ENCODE measurements at regions not wholly inside any gene's neighbourhood (a gene's known extent, or its start where the extent isn't known, plus 50 kb on each side); places are given as distances from the start of the nearest gene placed in this dataset.

DNA sequence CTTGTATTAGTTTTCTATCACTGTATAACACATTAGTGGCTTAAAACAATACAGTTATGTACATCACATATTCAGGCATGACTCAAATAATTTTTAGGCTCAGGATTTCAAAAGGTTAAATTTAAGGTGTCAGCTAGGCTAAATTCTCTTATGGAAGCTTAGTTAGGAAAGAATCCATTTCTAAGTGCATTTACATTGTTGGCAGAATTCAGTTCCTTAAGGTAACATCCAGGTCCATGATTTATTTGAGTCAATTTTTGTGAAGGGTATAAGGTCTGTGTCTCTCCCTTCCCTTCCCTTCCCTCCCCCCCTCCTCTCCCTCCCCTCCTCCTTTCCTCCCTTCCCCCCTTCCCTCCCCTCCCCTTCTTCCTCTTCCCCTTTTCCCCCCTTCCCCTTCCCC lies 399.0 kb upstream of the CNTN5 start:
- H3K4me1 Mint-ChIP-seq = peaks cover 0 to 7% (median 0%) of the 10 kb centered on the region in 4 donors
- peaks cover 8 to 29% (median 14%) of the 10 kb centered on the region in 7 donors for H3K9me3 Mint-ChIP-seq
- Histone ChIP-seq H3K9me3 (ENCODE audit: control insufficient read depth in 2 of 2, low read length in 2 of 2) (peaks cover 9 to 10% of the 10 kb centered on the region in 2 experiments), H3K27me3 (ENCODE audit: control insufficient read depth, insufficient read depth, low read length) (no peaks in the 10 kb centered on the region), H3K36me3 (ENCODE audit: control insufficient read depth, insufficient read depth, low read length) (no peaks in the 10 kb centered on the region), H3K4me3 (ENCODE audit: low read depth, low read length) (no peak overlapping the region), H3K27ac (ENCODE audit: insufficient read depth, low read length, poor library complexity, severe bottlenecking) (no peak overlapping the region), H3K4me1 (ENCODE audit: control insufficient read depth, insufficient read depth, low read length, poor library complexity, severe bottlenecking) (no peaks in the 10 kb centered on the region)
- no peaks in the 10 kb centered on the region for H3K27me3 Mint-ChIP-seq
- ATAC-seq (ENCODE audit: low read depth in 2 of 2) (no peak), DNase-seq (no peak)
- H3K36me3 Mint-ChIP-seq = no peaks in the 10 kb centered on the region
- H3K27ac Mint-ChIP-seq = no peak overlapping the region
- H3K4me3 Mint-ChIP-seq = no peak overlapping the region

GRCh38 chr11:98625526-98625925 lies 395.2 kb upstream of the CNTN5 start:
- no peak overlapping the region for H3K27ac ChIP-seq (ENCODE audit: insufficient read depth, low read length, poor library complexity, severe bottlenecking)
- Mint-ChIP-seq H3K9me3 (peaks cover 0 to 20% (median 9%) of the 10 kb centered on the region in 7 donors), H3K36me3 (no peaks in the 10 kb centered on the region), H3K4me3 (no peak overlapping the region), H3K27ac (no peak overlapping the region), H3K4me1 (no peaks in the 10 kb centered on the region), H3K27me3 (no peaks in the 10 kb centered on the region)
- H3K27me3 ChIP-seq (ENCODE audit: control insufficient read depth, insufficient read depth, low read length) = no peaks in the 10 kb centered on the region
- H3K9me3 ChIP-seq (ENCODE audit: control insufficient read depth in 2 of 2, low read length in 2 of 2) = peaks cover 3 to 10% of the 10 kb centered on the region in 2 experiments
- H3K4me3 ChIP-seq (ENCODE audit: low read depth, low read length) = no peak overlapping the region
- no peaks in the 10 kb centered on the region for H3K4me1 ChIP-seq (ENCODE audit: control insufficient read depth, insufficient read depth, low read length, poor library complexity, severe bottlenecking)
- DNase-seq (no peak), ATAC-seq (ENCODE audit: low read depth in 2 of 2) (no peak)
- no peaks in the 10 kb centered on the region for H3K36me3 ChIP-seq (ENCODE audit: control insufficient read depth, insufficient read depth, low read length)

- no peak overlapping the region for H3K4me3 ChIP-seq (ENCODE audit: low read depth, low read length)
- no peak overlapping the region for H3K27ac ChIP-seq (ENCODE audit: insufficient read depth, low read length, poor library complexity, severe bottlenecking)
- H3K27me3 ChIP-seq (ENCODE audit: control insufficient read depth, insufficient read depth, low read length) = no peaks in the 10 kb centered on the region
- no peaks in the 10 kb centered on the region for H3K4me1 ChIP-seq (ENCODE audit: control insufficient read depth, insufficient read depth, low read length, poor library complexity, severe bottlenecking)
- Mint-ChIP-seq H3K36me3 (no peaks in the 10 kb centered on the region), H3K27ac (no peak overlapping the region), H3K4me3 (no peak overlapping the region), H3K27me3 (no peaks in the 10 kb centered on the region), H3K4me1 (no peaks in the 10 kb centered on the region), H3K9me3 (peaks cover 0 to 18% (median 8%) of the 10 kb centered on the region in 7 donors)
- no peak for ATAC-seq (ENCODE audit: low read depth in 2 of 2)
- H3K9me3 ChIP-seq (ENCODE audit: control insufficient read depth in 2 of 2, low read length in 2 of 2) = peaks cover 4 to 9% of the 10 kb centered on the region in 2 experiments
- DNase-seq = no peak
- H3K36me3 ChIP-seq (ENCODE audit: control insufficient read depth, insufficient read depth, low read length) = no peaks in the 10 kb centered on the region
Measured at GRCh38 chr11:98630736-98631135, 390.0 kb upstream of the CNTN5 start.

DNA sequence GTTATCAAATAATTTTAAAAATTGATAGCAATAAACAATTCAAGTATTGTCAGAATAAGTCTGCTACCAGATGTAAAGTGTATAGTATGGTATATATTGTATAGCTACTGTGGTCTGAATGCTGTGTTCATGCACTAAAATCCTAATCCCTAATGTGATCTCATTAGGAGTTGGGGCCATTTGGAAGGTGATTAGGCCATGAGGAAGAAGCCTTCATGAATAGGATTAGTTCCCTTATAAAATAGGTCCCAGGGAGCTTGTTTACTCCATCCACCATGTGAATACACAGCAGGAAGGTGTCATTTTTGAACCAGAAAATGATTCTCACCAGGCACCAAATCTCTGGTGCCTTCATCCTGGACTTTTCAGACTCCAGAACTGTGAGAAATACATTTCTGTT lies 363.0 kb upstream of the CNTN5 start:
- Mint-ChIP-seq H3K4me3 (no peak overlapping the region), H3K9me3 (peaks cover 0 to 30% (median 10%) of the 10 kb centered on the region in 7 donors), H3K4me1 (no peaks in the 10 kb centered on the region), H3K36me3 (no peaks in the 10 kb centered on the region), H3K27me3 (no peaks in the 10 kb centered on the region), H3K27ac (no peak overlapping the region)
- Histone ChIP-seq H3K27ac (ENCODE audit: insufficient read depth, low read length, poor library complexity, severe bottlenecking) (no peak overlapping the region), H3K36me3 (ENCODE audit: control insufficient read depth, insufficient read depth, low read length) (no peaks in the 10 kb centered on the region), H3K4me3 (ENCODE audit: low read depth, low read length) (no peak overlapping the region), H3K4me1 (ENCODE audit: control insufficient read depth, insufficient read depth, low read length, poor library complexity, severe bottlenecking) (no peaks in the 10 kb centered on the region), H3K27me3 (ENCODE audit: control insufficient read depth, insufficient read depth, low read length) (no peaks in the 10 kb centered on the region), H3K9me3 (ENCODE audit: control insufficient read depth in 2 of 2, low read length in 2 of 2) (no peaks in the 10 kb centered on the region)
- DNase-seq (no peak), ATAC-seq (ENCODE audit: low read depth in 2 of 2) (no peak)

- Histone ChIP-seq H3K4me3 (ENCODE audit: low read depth, low read length) (no peak overlapping the region), H3K27ac (ENCODE audit: insufficient read depth, low read length, poor library complexity, severe bottlenecking) (no peak overlapping the region), H3K27me3 (ENCODE audit: control insufficient read depth, insufficient read depth, low read length) (no peaks in the 10 kb centered on the region), H3K4me1 (ENCODE audit: control insufficient read depth, insufficient read depth, low read length, poor library complexity, severe bottlenecking) (no peaks in the 10 kb centered on the region), H3K9me3 (ENCODE audit: control insufficient read depth in 2 of 2, low read length in 2 of 2) (no peaks in the 10 kb centered on the region), H3K36me3 (ENCODE audit: control insufficient read depth, insufficient read depth, low read length) (no peaks in the 10 kb centered on the region)
- no peaks in the 10 kb centered on the region for H3K36me3 Mint-ChIP-seq
- no peak overlapping the region for H3K4me3 Mint-ChIP-seq
- no peaks in the 10 kb centered on the region for H3K27me3 Mint-ChIP-seq
- H3K9me3 Mint-ChIP-seq = peaks cover 0 to 34% (median 12%) of the 10 kb centered on the region in 7 donors
- ATAC-seq (ENCODE audit: low read depth in 2 of 2) (no peak), DNase-seq (no peak)
- H3K27ac Mint-ChIP-seq = no peak overlapping the region
- no peaks in the 10 kb centered on the region for H3K4me1 Mint-ChIP-seq
Measured at GRCh38 chr11:98659431-98659830, 361.3 kb upstream of the CNTN5 start.

DNA sequence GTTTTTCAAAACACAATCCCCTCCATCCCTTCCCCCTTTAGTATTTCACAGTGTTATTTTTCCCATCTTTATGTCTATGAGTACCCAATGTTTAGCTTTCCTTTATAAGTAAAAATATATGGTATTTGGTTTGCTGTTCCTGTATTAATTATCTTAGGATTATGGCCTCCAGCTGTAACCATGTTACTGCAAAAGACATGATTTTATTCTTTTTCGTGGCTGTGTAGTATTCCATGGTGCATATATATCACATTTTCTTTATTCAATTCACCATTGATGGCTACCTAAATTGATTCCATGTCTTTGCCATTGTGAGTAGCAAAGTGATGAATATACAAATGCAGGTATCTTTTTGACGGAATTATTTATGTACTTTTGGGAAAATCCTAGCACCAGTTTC lies 346.4 kb upstream of the CNTN5 start:
- H3K36me3 Mint-ChIP-seq = no peaks in the 10 kb centered on the region
- ATAC-seq (ENCODE audit: low read depth in 2 of 2) (no peak), DNase-seq (no peak)
- peaks cover 0 to 22% (median 7%) of the 10 kb centered on the region in 7 donors for H3K9me3 Mint-ChIP-seq
- H3K27ac Mint-ChIP-seq = no peak overlapping the region
- no peaks in the 10 kb centered on the region for H3K4me1 Mint-ChIP-seq
- Histone ChIP-seq H3K27me3 (ENCODE audit: control insufficient read depth, insufficient read depth, low read length) (no peaks in the 10 kb centered on the region), H3K36me3 (ENCODE audit: control insufficient read depth, insufficient read depth, low read length) (no peaks in the 10 kb centered on the region), H3K4me3 (ENCODE audit: low read depth, low read length) (no peak overlapping the region), H3K9me3 (ENCODE audit: control insufficient read depth in 2 of 2, low read length in 2 of 2) (peaks cover 2 to 8% of the 10 kb centered on the region in 2 experiments), H3K27ac (ENCODE audit: insufficient read depth, low read length, poor library complexity, severe bottlenecking) (no peak overlapping the region), H3K4me1 (ENCODE audit: control insufficient read depth, insufficient read depth, low read length, poor library complexity, severe bottlenecking) (no peaks in the 10 kb centered on the region)
- no peaks in the 10 kb centered on the region for H3K27me3 Mint-ChIP-seq
- no peak overlapping the region for H3K4me3 Mint-ChIP-seq

GRCh38 chr11:98679673-98680072 lies 341.1 kb upstream of the CNTN5 start:
- Mint-ChIP-seq H3K9me3 (peaks cover 0 to 24% (median 7%) of the 10 kb centered on the region in 7 donors), H3K4me3 (no peak overlapping the region), H3K36me3 (no peaks in the 10 kb centered on the region), H3K4me1 (no peaks in the 10 kb centered on the region), H3K27ac (no peak overlapping the region), H3K27me3 (no peaks in the 10 kb centered on the region)
- no peak for ATAC-seq (ENCODE audit: low read depth in 2 of 2)
- no peaks in the 10 kb centered on the region for H3K27me3 ChIP-seq (ENCODE audit: control insufficient read depth, insufficient read depth, low read length)
- DNase-seq = no peak
- no peak overlapping the region for H3K27ac ChIP-seq (ENCODE audit: insufficient read depth, low read length, poor library complexity, severe bottlenecking)
- peaks cover 5 to 23% of the 10 kb centered on the region in 2 experiments for H3K9me3 ChIP-seq (ENCODE audit: control insufficient read depth in 2 of 2, low read length in 2 of 2)
- H3K36me3 ChIP-seq (ENCODE audit: control insufficient read depth, insufficient read depth, low read length) = no peaks in the 10 kb centered on the region
- no peak overlapping the region for H3K4me3 ChIP-seq (ENCODE audit: low read depth, low read length)
- H3K4me1 ChIP-seq (ENCODE audit: control insufficient read depth, insufficient read depth, low read length, poor library complexity, severe bottlenecking) = no peaks in the 10 kb centered on the region

GRCh38 chr11:98701541-98701940 lies 319.2 kb upstream of the CNTN5 start:
- no peaks in the 10 kb centered on the region for H3K4me1 ChIP-seq (ENCODE audit: control insufficient read depth, insufficient read depth, low read length, poor library complexity, severe bottlenecking)
- no peaks in the 10 kb centered on the region for H3K9me3 ChIP-seq (ENCODE audit: control insufficient read depth in 2 of 2, low read length in 2 of 2)
- H3K4me3 ChIP-seq (ENCODE audit: low read depth, low read length) = no peak overlapping the region
- H3K27ac Mint-ChIP-seq = no peak overlapping the region
- DNase-seq (no peak), ATAC-seq (ENCODE audit: low read depth in 2 of 2) (no peak)
- no peak overlapping the region for H3K4me3 Mint-ChIP-seq
- no peaks in the 10 kb centered on the region for H3K36me3 Mint-ChIP-seq
- no peak overlapping the region for H3K27ac ChIP-seq (ENCODE audit: insufficient read depth, low read length, poor library complexity, severe bottlenecking)
- H3K27me3 ChIP-seq (ENCODE audit: control insufficient read depth, insufficient read depth, low read length) = no peaks in the 10 kb centered on the region
- no peaks in the 10 kb centered on the region for H3K36me3 ChIP-seq (ENCODE audit: control insufficient read depth, insufficient read depth, low read length)
- H3K9me3 Mint-ChIP-seq = peaks cover 1 to 20% (median 8%) of the 10 kb centered on the region in 7 donors
- no peaks in the 10 kb centered on the region for H3K27me3 Mint-ChIP-seq
- no peaks in the 10 kb centered on the region for H3K4me1 Mint-ChIP-seq
